Naive B cell (primary cell): ENCODE measurements at regions not wholly inside any gene's neighbourhood (a gene's known extent, or its start where the extent isn't known, plus 50 kb on each side); places are given as distances from the start of the nearest gene placed in this dataset.
"Not testable (repeated sequence)": the region's sequence is repeated elsewhere in the genome, so short reads cannot be mapped to it uniquely, and the experiment has no call there.

Experiments used
- ATAC-seq, 2 donors: fragments of 150-1000 bp; cut with Tn5 transposase; 2 replicates each; pipeline ENCODE4 v1.10.0; 2021; ENCODE audit warnings: low read depth in 2 of 2, mild to moderate bottlenecking in 2 of 2, moderate library complexity in 2 of 2
- DNase-seq: peaks from one replicate; pipeline ENCODE4 v3.0.0; 2022
- H3K27ac Mint-ChIP-seq, 6 donors: one replicate each; pipeline ENCODE4 v1.8.0; 2020 to 2022; ENCODE audit warnings: mild to moderate bottlenecking in 6 of 6, mixed read lengths in 6 of 6, moderate library complexity in 5 of 6, inconsistent platforms in 2 of 6
- H3K27me3 Mint-ChIP-seq, 3 donors: one replicate each; pipeline ENCODE4 v1.8.0; 2021 to 2022; ENCODE audit warnings: mixed read lengths in 3 of 3, mild to moderate bottlenecking in 1 of 3
- H3K36me3 Mint-ChIP-seq, 2 donors: one replicate each; pipeline ENCODE4 v1.8.0; 2020 to 2022; ENCODE audit warnings: mixed read lengths in 2 of 2, inconsistent platforms in 1 of 2, mild to moderate bottlenecking in 1 of 2
- H3K4me1 Mint-ChIP-seq, 3 donors: one replicate each; pipeline ENCODE4 v1.8.0; 2020 to 2022; ENCODE audit warnings: mixed read lengths in 3 of 3, inconsistent platforms in 1 of 3, mild to moderate bottlenecking in 1 of 3, moderate library complexity in 1 of 3
- H3K4me3 Mint-ChIP-seq, 8 donors: one replicate each; pipeline ENCODE4 v1.8.0; 2020 to 2022; ENCODE audit warnings: mild to moderate bottlenecking in 8 of 8, mixed read lengths in 8 of 8, moderate library complexity in 8 of 8, inconsistent platforms in 2 of 8
- H3K9me3 Mint-ChIP-seq, 7 donors: one replicate each; pipeline ENCODE4 v1.8.0; 2020 to 2022; ENCODE audit warnings: mixed read lengths in 7 of 7, mild to moderate bottlenecking in 5 of 7, inconsistent platforms in 2 of 7, moderate library complexity in 1 of 7

GRCh38 chr3:35266065-35266464 lies 373.3 kb upstream of the ARPP21 start:
- not testable (repeated sequence) for ATAC-seq, H3K9me3 Mint-ChIP-seq, H3K27ac Mint-ChIP-seq

GRCh38 chr3:35275768-35276167 lies 363.6 kb upstream of the ARPP21 start:
- peaks cover 0 to 12% (median 6%) of the 10 kb centered on the region in 7 donors for H3K9me3 Mint-ChIP-seq
- no peaks in the 10 kb centered on the region for H3K36me3 Mint-ChIP-seq
- no peaks in the 10 kb centered on the region for H3K4me1 Mint-ChIP-seq
- no peak for ATAC-seq
- DNase-seq = no peak
- no peak overlapping the region for H3K4me3 Mint-ChIP-seq
- H3K27me3 Mint-ChIP-seq = no peaks in the 10 kb centered on the region
- no peak overlapping the region for H3K27ac Mint-ChIP-seq

More at GRCh38 chr3:35266065-35266464, 373.3 kb upstream of the ARPP21 start:
- not testable (repeated sequence) for H3K27me3 Mint-ChIP-seq, H3K36me3 Mint-ChIP-seq, H3K4me1 Mint-ChIP-seq, H3K4me3 Mint-ChIP-seq, DNase-seq

GRCh38 chr3:35276568-35276967 lies 362.8 kb upstream of the ARPP21 start:
- DNase-seq = no peak
- H3K4me3 Mint-ChIP-seq = no peak overlapping the region
- no peak overlapping the region for H3K27ac Mint-ChIP-seq
- peaks cover 0 to 12% (median 7%) of the 10 kb centered on the region in 7 donors for H3K9me3 Mint-ChIP-seq
- H3K4me1 Mint-ChIP-seq = no peaks in the 10 kb centered on the region
- no peaks in the 10 kb centered on the region for H3K36me3 Mint-ChIP-seq
- no peaks in the 10 kb centered on the region for H3K27me3 Mint-ChIP-seq
- ATAC-seq = no peak

GRCh38 chr3:35291471-35292236 lies 347.7 kb upstream of the ARPP21 start:
- ATAC-seq (no peak), DNase-seq (no peak)
- no peaks in the 10 kb centered on the region for H3K4me1 Mint-ChIP-seq
- H3K9me3 Mint-ChIP-seq = peaks cover 0 to 5% (median 0%) of the 10 kb centered on the region in 7 donors
- no peaks in the 10 kb centered on the region for H3K36me3 Mint-ChIP-seq
- H3K27ac Mint-ChIP-seq = no peak overlapping the region
- no peaks in the 10 kb centered on the region for H3K27me3 Mint-ChIP-seq
- H3K4me3 Mint-ChIP-seq = no peak overlapping the region

GRCh38 chr3:35292568-35292967 lies 346.8 kb upstream of the ARPP21 start:
- ATAC-seq = no peak

GRCh38 chr3:35295906-35296305 lies 343.4 kb upstream of the ARPP21 start:
- H3K4me3 Mint-ChIP-seq = no peak overlapping the region
- H3K9me3 Mint-ChIP-seq = no peaks in the 10 kb centered on the region
- H3K4me1 Mint-ChIP-seq = no peaks in the 10 kb centered on the region
- H3K36me3 Mint-ChIP-seq = no peaks in the 10 kb centered on the region
- ATAC-seq (no peak), DNase-seq (no peak)
- H3K27ac Mint-ChIP-seq = no peak overlapping the region
- no peaks in the 10 kb centered on the region for H3K27me3 Mint-ChIP-seq

More at GRCh38 chr3:35292568-35292967, 346.8 kb upstream of the ARPP21 start:
- no peak for DNase-seq
- Mint-ChIP-seq H3K36me3 (no peaks in the 10 kb centered on the region), H3K27me3 (no peaks in the 10 kb centered on the region), H3K4me3 (no peak overlapping the region), H3K27ac (no peak overlapping the region), H3K4me1 (no peaks in the 10 kb centered on the region), H3K9me3 (peaks cover 0 to 5% (median 0%) of the 10 kb centered on the region in 7 donors)

GRCh38 chr3:35296533-35296932 lies 342.8 kb upstream of the ARPP21 start:
- H3K4me3 Mint-ChIP-seq = no peak overlapping the region
- DNase-seq (no peak), ATAC-seq (no peak)
- no peaks in the 10 kb centered on the region for H3K27me3 Mint-ChIP-seq
- H3K36me3 Mint-ChIP-seq = no peaks in the 10 kb centered on the region
- H3K27ac Mint-ChIP-seq = no peak overlapping the region
- H3K9me3 Mint-ChIP-seq = no peaks in the 10 kb centered on the region
- no peaks in the 10 kb centered on the region for H3K4me1 Mint-ChIP-seq

GRCh38 chr3:35296944-35297343 lies 342.4 kb upstream of the ARPP21 start:
- H3K27ac Mint-ChIP-seq, H3K27me3 Mint-ChIP-seq, H3K9me3 Mint-ChIP-seq, ATAC-seq, H3K4me3 Mint-ChIP-seq, H3K36me3 Mint-ChIP-seq, DNase-seq, H3K4me1 Mint-ChIP-seq: not testable (repeated sequence)

- H3K27ac Mint-ChIP-seq = no peak overlapping the region
- no peak for ATAC-seq
Observed at GRCh38 chr3:35305406-35305805, 333.9 kb upstream of the ARPP21 start.

GRCh38 chr3:35307296-35307695 lies 332.0 kb upstream of the ARPP21 start:
- no peak for ATAC-seq
- H3K4me1 Mint-ChIP-seq = no peaks in the 10 kb centered on the region
- H3K27me3 Mint-ChIP-seq = peaks cover 0 to 4% (median 0%) of the 10 kb centered on the region in 3 donors
- no peak overlapping the region for H3K4me3 Mint-ChIP-seq
- no peak overlapping the region for H3K27ac Mint-ChIP-seq
- H3K9me3 Mint-ChIP-seq = no peaks in the 10 kb centered on the region
- H3K36me3 Mint-ChIP-seq = no peaks in the 10 kb centered on the region
- DNase-seq = no peak

More at GRCh38 chr3:35305406-35305805, 333.9 kb upstream of the ARPP21 start:
- Mint-ChIP-seq H3K4me3 (no peak overlapping the region), H3K27me3 (peaks cover 0 to 9% (median 0%) of the 10 kb centered on the region in 3 donors), H3K4me1 (no peaks in the 10 kb centered on the region), H3K36me3 (no peaks in the 10 kb centered on the region), H3K9me3 (no peaks in the 10 kb centered on the region)
- DNase-seq = no peak

- not testable (repeated sequence) for H3K36me3 Mint-ChIP-seq, H3K4me3 Mint-ChIP-seq, DNase-seq, H3K27ac Mint-ChIP-seq, H3K27me3 Mint-ChIP-seq, H3K4me1 Mint-ChIP-seq, H3K9me3 Mint-ChIP-seq, ATAC-seq
Observed at GRCh38 chr3:35316841-35317240, 322.5 kb upstream of the ARPP21 start.

GRCh38 chr3:35320646-35321407 lies 318.5 kb upstream of the ARPP21 start:
- Mint-ChIP-seq H3K4me3 (no peak overlapping the region), H3K9me3 (peaks cover 0 to 25% (median 8%) of the 10 kb centered on the region in 7 donors), H3K27ac (no peak overlapping the region), H3K27me3 (no peaks in the 10 kb centered on the region), H3K36me3 (no peaks in the 10 kb centered on the region), H3K4me1 (peaks cover 0 to 5% (median 0%) of the 10 kb centered on the region in 3 donors)
- ATAC-seq = no peak
- DNase-seq = no peak

GRCh38 chr3:35322070-35322469 lies 317.3 kb upstream of the ARPP21 start:
- ATAC-seq (no peak), DNase-seq (no peak)
- Mint-ChIP-seq H3K4me1 (no peaks in the 10 kb centered on the region), H3K36me3 (no peaks in the 10 kb centered on the region), H3K4me3 (no peak overlapping the region), H3K27ac (no peak overlapping the region), H3K9me3 (peaks cover 0 to 25% (median 12%) of the 10 kb centered on the region in 7 donors), H3K27me3 (no peaks in the 10 kb centered on the region)

- Mint-ChIP-seq H3K9me3 (peaks cover 0 to 3% (median 0%) of the 10 kb centered on the region in 7 donors), H3K27me3 (peaks cover 0 to 10% (median 4%) of the 10 kb centered on the region in 3 donors), H3K36me3 (no peaks in the 10 kb centered on the region), H3K27ac (no peak overlapping the region), H3K4me1 (no peaks in the 10 kb centered on the region), H3K4me3 (no peak overlapping the region)
- DNase-seq (no peak), ATAC-seq (no peak)
Observed at GRCh38 chr3:35335703-35336102, 303.6 kb upstream of the ARPP21 start.
